NCI-H510A (cell line): ENCODE measurements at regions not wholly inside any gene's neighbourhood (a gene's known extent, or its start where the extent isn't known, plus 50 kb on each side); places are given as distances from the start of the nearest gene placed in this dataset.

Experiments
- DNase-seq: peaks from one replicate; lab custom pipeline; 2025; lab: John Stamatoyannopoulos, UW

- DNase-seq = no peak
Measured at GRCh38 chr2:425947-426346, 138.1 kb upstream of the ALKAL2 start.

- no peak for DNase-seq
Measured at GRCh38 chr2:425243-425642, 137.4 kb upstream of the ALKAL2 start.

- DNase-seq = no peak
Measured at GRCh38 chr2:424306-425171, 136.6 kb upstream of the ALKAL2 start.

GRCh38 chr2:423479-423878 is 135.6 kb upstream of the ALKAL2 start:
- DNase-seq = no peak

GRCh38 chr2:422676-423435 is 135.0 kb upstream of the ALKAL2 start:
- no peak for DNase-seq

- no peak for DNase-seq
Measured at GRCh38 chr2:421406-421805, 133.5 kb upstream of the ALKAL2 start.

- no peak for DNase-seq
Measured at GRCh38 chr2:419687-420317, 131.9 kb upstream of the ALKAL2 start.

GRCh38 chr2:417662-418061 is 129.8 kb upstream of the ALKAL2 start:
- no peak for DNase-seq

GRCh38 chr2:417006-417405 is 129.1 kb upstream of the ALKAL2 start:
- no peak for DNase-seq

- no peak for DNase-seq
Measured at GRCh38 chr2:415986-416610, 128.2 kb upstream of the ALKAL2 start.

- DNase-seq = no peak
Measured at GRCh38 chr2:409523-409922, 121.6 kb upstream of the ALKAL2 start.

GRCh38 chr2:407630-408029 is 119.7 kb upstream of the ALKAL2 start:
- DNase-seq = no peak

GRCh38 chr2:406876-407275 is 119.0 kb upstream of the ALKAL2 start:
- no peak for DNase-seq

GRCh38 chr2:406231-406630 is 118.3 kb upstream of the ALKAL2 start:
- DNase-seq = no peak

GRCh38 chr2:404581-404980 is 116.7 kb upstream of the ALKAL2 start:
- no peak for DNase-seq

GRCh38 chr2:403682-404081 is 115.8 kb upstream of the ALKAL2 start:
- no peak for DNase-seq

GRCh38 chr2:402721-403120 is 114.8 kb upstream of the ALKAL2 start:
- no peak for DNase-seq

- DNase-seq = no peak
Measured at GRCh38 chr2:402206-402605, 114.3 kb upstream of the ALKAL2 start.

- DNase-seq = no peak
Measured at GRCh38 chr2:401019-401679, 113.3 kb upstream of the ALKAL2 start.

- no peak for DNase-seq
Measured at GRCh38 chr2:397926-398325, 110.0 kb upstream of the ALKAL2 start.

GRCh38 chr2:397521-397920 is 109.6 kb upstream of the ALKAL2 start:
- DNase-seq = no peak

- DNase-seq = no peak
Measured at GRCh38 chr2:396903-397302, 109.0 kb upstream of the ALKAL2 start.
